Stimulated activated naive CD8-positive, alpha-beta T cell treated with anti-CD3 and anti-CD28 coated beads, Interleukin-15, Interleukin-2, amounts not matched to agents 100 ng/mL and 50 ng/mL, for 24 hours (primary cell): ENCODE measurements at regions not wholly inside any gene's neighbourhood (a gene's known extent, or its start where the extent isn't known, plus 50 kb on each side); places are given as distances from the start of the nearest gene placed in this dataset.
"Not testable (repeated sequence)": the region's sequence is repeated elsewhere in the genome, so short reads cannot be mapped to it uniquely, and the experiment has no call there.

Experiments used
- H3K27ac Mint-ChIP-seq: one replicate; pipeline ENCODE4 v1.8.0; 2021; ENCODE audit warnings: mild to moderate bottlenecking, mixed read lengths
- H3K27me3 Mint-ChIP-seq: one replicate; pipeline ENCODE4 v1.8.0; 2021; ENCODE audit warnings: mixed read lengths
- H3K36me3 Mint-ChIP-seq: one replicate; pipeline ENCODE4 v1.8.0; 2021; ENCODE audit warnings: low read depth, mixed read lengths
- H3K4me1 Mint-ChIP-seq: one replicate; pipeline ENCODE4 v1.8.0; 2021; ENCODE audit warnings: low read depth, mixed read lengths
- H3K4me3 Mint-ChIP-seq: one replicate; pipeline ENCODE4 v1.8.0; 2021; ENCODE audit warnings: mild to moderate bottlenecking, mixed read lengths
- H3K9me3 Mint-ChIP-seq: one replicate; pipeline ENCODE4 v1.8.0; 2021; ENCODE audit warnings: mixed read lengths

DNA sequence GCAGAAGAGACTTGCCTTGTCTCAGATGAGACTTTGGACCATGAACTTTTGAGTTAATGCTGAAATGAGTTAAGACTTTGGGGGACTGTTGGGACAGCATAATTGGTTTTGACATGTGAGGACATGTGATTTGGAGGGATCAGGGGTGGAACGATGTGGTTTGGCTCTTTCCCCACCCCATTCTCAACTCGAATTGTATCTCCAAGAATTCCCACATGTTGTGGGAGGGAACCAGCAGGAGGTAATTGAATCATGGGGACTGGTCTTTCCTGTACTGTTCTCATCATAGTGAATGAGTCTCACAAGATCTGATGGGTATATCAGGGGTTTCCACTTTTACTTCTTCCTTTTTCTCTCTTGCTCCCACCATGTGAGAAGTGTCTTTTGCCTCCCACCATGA, 229.7 kb upstream of the KCND2 start:
- H3K36me3 Mint-ChIP-seq = no peaks in the 10 kb centered on the region
- H3K9me3 Mint-ChIP-seq = peaks cover 16% of the 10 kb centered on the region
- no peak overlapping the region for H3K27ac Mint-ChIP-seq
- no peak overlapping the region for H3K4me3 Mint-ChIP-seq
- no peaks in the 10 kb centered on the region for H3K27me3 Mint-ChIP-seq
- no peaks in the 10 kb centered on the region for H3K4me1 Mint-ChIP-seq

DNA sequence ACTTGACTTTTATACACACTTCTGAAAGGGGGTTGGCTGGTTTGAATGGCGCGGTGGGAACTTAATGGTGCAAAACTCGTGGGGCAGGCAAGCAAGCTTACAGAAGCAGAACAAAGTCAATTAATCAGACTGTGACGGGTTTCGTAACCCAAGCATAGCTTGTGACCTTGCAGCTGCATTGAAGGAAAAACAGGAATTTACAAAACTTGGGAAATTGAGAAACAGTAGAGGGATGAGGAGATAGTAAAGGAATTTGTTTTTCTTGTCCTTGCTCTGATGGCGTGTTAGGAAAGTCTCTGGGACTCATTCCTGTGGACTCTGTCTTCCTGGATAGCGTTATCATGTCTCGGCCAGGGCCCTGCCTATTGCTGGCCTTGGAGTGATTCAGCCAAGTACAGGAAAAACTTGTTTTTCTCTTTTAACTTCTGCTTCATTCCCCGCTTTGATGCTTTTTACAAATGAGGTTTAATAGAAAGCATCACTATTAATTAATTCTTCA, 220.0 kb upstream of the KCND2 start:
- Mint-ChIP-seq H3K4me3 (no peak overlapping the region), H3K27me3 (no peaks in the 10 kb centered on the region), H3K36me3 (no peaks in the 10 kb centered on the region), H3K27ac (no peak overlapping the region), H3K9me3 (no peaks in the 10 kb centered on the region), H3K4me1 (no peaks in the 10 kb centered on the region)

- Mint-ChIP-seq H3K27me3 (no peaks in the 10 kb centered on the region), H3K27ac (no peak overlapping the region), H3K9me3 (no peaks in the 10 kb centered on the region), H3K4me3 (no peak overlapping the region), H3K36me3 (no peaks in the 10 kb centered on the region), H3K4me1 (no peaks in the 10 kb centered on the region)
These were observed 219.5 kb upstream of the KCND2 start for GRCh38 chr7:120053390-120053961.

- no peaks in the 10 kb centered on the region for H3K9me3 Mint-ChIP-seq
- no peak overlapping the region for H3K27ac Mint-ChIP-seq
- H3K36me3 Mint-ChIP-seq = no peaks in the 10 kb centered on the region
- H3K4me3 Mint-ChIP-seq = no peak overlapping the region
- H3K4me1 Mint-ChIP-seq = no peaks in the 10 kb centered on the region
- no peaks in the 10 kb centered on the region for H3K27me3 Mint-ChIP-seq
These were observed 218.4 kb upstream of the KCND2 start for GRCh38 chr7:120054376-120055100.

GRCh38 chr7:120055300-120055699, 217.7 kb upstream of the KCND2 start:
- no peaks in the 10 kb centered on the region for H3K4me1 Mint-ChIP-seq
- H3K9me3 Mint-ChIP-seq = no peaks in the 10 kb centered on the region
- H3K36me3 Mint-ChIP-seq = no peaks in the 10 kb centered on the region
- H3K27ac Mint-ChIP-seq = no peak overlapping the region
- no peaks in the 10 kb centered on the region for H3K27me3 Mint-ChIP-seq
- H3K4me3 Mint-ChIP-seq = no peak overlapping the region

GRCh38 chr7:120056227-120056626, 216.7 kb upstream of the KCND2 start:
- Mint-ChIP-seq H3K9me3 (no peaks in the 10 kb centered on the region), H3K4me3 (no peak overlapping the region), H3K4me1 (no peaks in the 10 kb centered on the region), H3K27ac (no peak overlapping the region), H3K27me3 (no peaks in the 10 kb centered on the region), H3K36me3 (no peaks in the 10 kb centered on the region)

- Mint-ChIP-seq H3K27me3 (no peaks in the 10 kb centered on the region), H3K27ac (no peak overlapping the region), H3K9me3 (peaks cover 7% of the 10 kb centered on the region), H3K4me1 (no peaks in the 10 kb centered on the region), H3K36me3 (no peaks in the 10 kb centered on the region), H3K4me3 (no peak overlapping the region)
These were observed 213.3 kb upstream of the KCND2 start for GRCh38 chr7:120059641-120060040.

GRCh38 chr7:120060281-120060680, 212.7 kb upstream of the KCND2 start:
- Mint-ChIP-seq H3K27me3 (no peaks in the 10 kb centered on the region), H3K4me3 (no peak overlapping the region), H3K9me3 (peaks cover 7% of the 10 kb centered on the region), H3K36me3 (no peaks in the 10 kb centered on the region), H3K27ac (no peak overlapping the region), H3K4me1 (no peaks in the 10 kb centered on the region)

- no peaks in the 10 kb centered on the region for H3K27me3 Mint-ChIP-seq
- H3K27ac Mint-ChIP-seq = no peak overlapping the region
- peaks cover 7% of the 10 kb centered on the region for H3K9me3 Mint-ChIP-seq
- no peak overlapping the region for H3K4me3 Mint-ChIP-seq
- H3K4me1 Mint-ChIP-seq = no peaks in the 10 kb centered on the region
- H3K36me3 Mint-ChIP-seq = no peaks in the 10 kb centered on the region
These were observed 212.1 kb upstream of the KCND2 start for GRCh38 chr7:120060875-120061274.

DNA sequence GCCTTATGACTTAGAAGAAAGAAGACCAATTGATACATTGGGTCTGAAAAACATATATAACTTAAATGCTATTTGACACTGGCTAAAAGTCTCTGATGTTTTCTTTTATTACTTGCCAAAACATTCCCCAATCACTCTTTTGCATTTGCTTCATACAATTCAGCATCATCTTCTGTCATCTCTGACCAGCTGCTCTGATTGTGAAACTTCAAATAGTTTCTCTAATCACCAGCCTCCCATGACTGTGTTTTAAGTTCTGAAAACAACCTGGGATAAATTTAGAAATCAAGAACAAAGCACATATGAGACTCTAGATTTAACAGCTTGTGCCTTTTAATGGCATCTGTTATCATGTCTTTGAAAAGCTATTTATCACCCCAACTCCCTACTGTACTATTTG, 208.4 kb upstream of the KCND2 start:
- H3K4me1 Mint-ChIP-seq = no peaks in the 10 kb centered on the region
- H3K27ac Mint-ChIP-seq = no peak overlapping the region
- no peaks in the 10 kb centered on the region for H3K27me3 Mint-ChIP-seq
- peaks cover 24% of the 10 kb centered on the region for H3K9me3 Mint-ChIP-seq
- H3K36me3 Mint-ChIP-seq = no peaks in the 10 kb centered on the region
- H3K4me3 Mint-ChIP-seq = no peak overlapping the region

- not testable (repeated sequence) for H3K27ac Mint-ChIP-seq, H3K4me3 Mint-ChIP-seq, H3K4me1 Mint-ChIP-seq, H3K36me3 Mint-ChIP-seq, H3K27me3 Mint-ChIP-seq
- peaks cover 20% of the 10 kb centered on the region for H3K9me3 Mint-ChIP-seq
These were observed 206.1 kb upstream of the KCND2 start for GRCh38 chr7:120066898-120067297.

GRCh38 chr7:120070201-120070600, 202.8 kb upstream of the KCND2 start:
- Mint-ChIP-seq H3K27ac (no peak overlapping the region), H3K9me3 (peaks cover 22% of the 10 kb centered on the region), H3K4me1 (no peaks in the 10 kb centered on the region), H3K36me3 (no peaks in the 10 kb centered on the region), H3K27me3 (no peaks in the 10 kb centered on the region), H3K4me3 (no peak overlapping the region)

GRCh38 chr7:120077777-120078176, 195.2 kb upstream of the KCND2 start:
- H3K27me3 Mint-ChIP-seq = no peaks in the 10 kb centered on the region
- H3K4me1 Mint-ChIP-seq = no peaks in the 10 kb centered on the region
- peaks cover 5% of the 10 kb centered on the region for H3K9me3 Mint-ChIP-seq
- H3K36me3 Mint-ChIP-seq = no peaks in the 10 kb centered on the region
- H3K27ac Mint-ChIP-seq = no peak overlapping the region
- H3K4me3 Mint-ChIP-seq = no peak overlapping the region

DNA sequence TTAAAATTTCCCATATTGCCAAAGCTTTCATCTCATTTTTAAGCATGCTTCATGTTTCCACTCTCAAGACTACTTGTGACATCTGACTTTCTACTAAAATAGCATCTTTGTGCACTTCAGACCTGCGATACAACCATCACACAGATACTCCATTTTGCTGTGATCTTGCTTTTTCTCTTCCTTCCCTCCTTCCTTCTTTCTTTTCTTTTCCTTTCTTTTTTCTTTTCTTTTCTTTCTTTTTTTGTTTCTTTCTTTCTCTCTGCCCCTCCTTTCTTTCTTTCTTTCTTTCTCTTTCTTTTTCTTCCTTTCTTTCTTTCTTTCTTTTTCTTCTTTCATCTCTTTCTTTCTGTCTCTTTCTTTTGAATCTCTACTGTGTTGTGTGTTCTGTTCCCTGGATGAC, 194.0 kb upstream of the KCND2 start:
- Mint-ChIP-seq H3K27ac (no peak overlapping the region), H3K4me1 (no peaks in the 10 kb centered on the region), H3K4me3 (no peak overlapping the region), H3K27me3 (no peaks in the 10 kb centered on the region), H3K36me3 (no peaks in the 10 kb centered on the region), H3K9me3 (peaks cover 2% of the 10 kb centered on the region)

DNA sequence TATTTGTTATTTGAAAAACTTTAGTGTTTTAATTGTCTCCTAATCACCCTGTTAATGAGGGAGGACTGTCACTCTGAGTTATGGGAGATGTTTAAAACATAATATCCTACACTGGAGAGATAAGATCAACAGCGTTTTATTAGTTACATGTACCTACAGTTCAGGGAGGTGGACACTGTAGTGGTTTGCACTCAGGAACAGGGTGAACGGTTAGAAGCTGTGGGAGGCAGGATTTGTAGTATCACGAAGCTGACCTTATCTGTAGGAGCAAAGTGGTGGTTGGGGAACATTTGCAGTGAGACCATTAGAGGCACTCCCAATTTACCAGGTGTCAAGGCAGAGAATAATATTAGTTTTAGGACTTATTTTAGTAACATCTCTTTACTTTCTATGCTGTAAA, 193.3 kb upstream of the KCND2 start:
- no peaks in the 10 kb centered on the region for H3K27me3 Mint-ChIP-seq

DNA sequence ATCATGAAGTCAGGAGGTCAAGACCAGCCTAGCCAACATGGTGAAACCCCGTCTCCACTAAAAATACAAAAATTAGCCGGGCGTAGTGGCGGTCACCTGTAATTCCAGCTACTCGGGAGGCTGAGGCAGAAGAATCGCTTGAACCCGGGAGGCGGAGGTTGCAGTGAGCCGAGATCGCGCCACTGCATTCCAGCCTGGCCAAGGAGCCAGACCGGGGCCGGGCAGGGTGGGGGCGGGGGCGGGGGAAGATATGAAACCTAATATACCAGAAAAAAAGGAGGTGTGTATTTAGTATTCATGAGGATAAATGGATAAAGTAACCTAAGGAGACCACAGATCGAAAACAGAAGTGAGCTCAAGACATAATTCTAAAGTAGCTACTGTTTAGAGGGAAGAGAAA, 186.5 kb upstream of the KCND2 start:
- not testable (repeated sequence) for H3K27ac Mint-ChIP-seq, H3K4me1 Mint-ChIP-seq, H3K27me3 Mint-ChIP-seq, H3K9me3 Mint-ChIP-seq, H3K4me3 Mint-ChIP-seq, H3K36me3 Mint-ChIP-seq

More for the DNA sequence above, 193.3 kb upstream of the KCND2 start:
- no peak overlapping the region for H3K27ac Mint-ChIP-seq
- no peaks in the 10 kb centered on the region for H3K9me3 Mint-ChIP-seq
- no peaks in the 10 kb centered on the region for H3K4me1 Mint-ChIP-seq
- no peaks in the 10 kb centered on the region for H3K36me3 Mint-ChIP-seq
- no peak overlapping the region for H3K4me3 Mint-ChIP-seq
